K562 (cell line): ENCODE measurements at regions not wholly inside any gene's neighbourhood (a gene's known extent, or its start where the extent isn't known, plus 50 kb on each side); places are given as distances from the start of the nearest gene placed in this dataset.

ENCODE experiments used
- ATAC-seq: fragments of 200-7000 bp; cut with Tn5 transposase; 3 replicates; pipeline ENCODE4 v1.9.1; 2020; ENCODE audit warnings: moderate library complexity
- BruUV-seq: library from RNA; stranded (reverse); fragments of 400-500 nt; replicated peaks from 2 replicates; lab custom pipeline; 2021; lab: Mats Ljungman, UMichigan
- CTCF ChIA-PET: fragments of 300-600 bp; formaldehyde crosslinking; extraction: SDS; loops from one replicate; lab custom pipeline; 2021; ENCODE audit warnings: low intra/inter-chr PET ratio; lab: Yijun Ruan, JAX
- POLR2A ChIA-PET: fragments of 300-600, 350-650 bp; sonication (Branson Sonifier 250); formaldehyde crosslinking; extraction: SDS; loops from one replicate; lab custom pipeline; 2021; ENCODE audit warnings: antibody characterized with exemption, inconsistent platforms; lab: Yijun Ruan, JAX
- DNase-seq, 4 experiments: peaks; one replicate each; pipeline versions ENCODE4 v3.0.0 to v3.0.0-alpha.2; 2011 to 2018; ENCODE audit warnings: low spot score in 3 of 4, mixed read lengths in 3 of 4; ENCODE audit errors: extremely low read depth in 1 of 4
- FAIRE-seq: peaks from 2 replicates; lab custom pipeline; 2011; peaks lifted over from hg19 to GRCh38; lab: Jason Lieb, UNC
- H2AFZ ChIP-seq: 2 replicates; pipeline ENCODE4 v1.6.0; 2011; ENCODE audit warnings: low read depth, low read length, control low read depth, inconsistent platforms
- H3K27ac ChIP-seq: fragments of 200-600 bp; 3 replicates; pipeline ENCODE4 v1.8.0; 2011; ENCODE audit warnings: low read depth, mild to moderate bottlenecking, control low read depth, inconsistent platforms, low read length, moderate library complexity, mixed read lengths; ENCODE audit errors: extremely low read depth
- H3K27me3 ChIP-seq, 2 experiments: fragments of 300-600 bp in 1 of 2; 2 replicates in 1 of 2; 3 replicates in 1 of 2; pipeline versions ENCODE4 v1.6.0 to v1.8.0; 2011; ENCODE audit warnings: inconsistent platforms in 2 of 2, low read length in 2 of 2, mild to moderate bottlenecking in 1 of 2, mixed read lengths in 1 of 2, moderate library complexity in 1 of 2; ENCODE audit not compliant: control insufficient read depth in 2 of 2, insufficient read depth in 2 of 2
- H3K36me3 ChIP-seq: fragments of 300-600 bp; 3 replicates; pipeline ENCODE4 v1.8.0; 2011; ENCODE audit warnings: mild to moderate bottlenecking, low read length, inconsistent platforms; ENCODE audit not compliant: control insufficient read depth, insufficient read depth
- H3K4me1 ChIP-seq, 2 experiments: fragments of 200-600 bp in 1 of 2; replicated peaks in 1 of 2; 2 replicates in 1 of 2; 3 replicates in 1 of 2; pipeline versions ENCODE4 v1.5.1 to v1.8.0; 2011; ENCODE audit warnings: inconsistent platforms in 2 of 2, low read length in 2 of 2, mild to moderate bottlenecking in 1 of 2, mixed read lengths in 1 of 2, moderate library complexity in 1 of 2; ENCODE audit not compliant: control insufficient read depth in 2 of 2, insufficient read depth in 2 of 2
- H3K4me2 ChIP-seq: 2 replicates; pipeline ENCODE4 v1.6.1; 2011; ENCODE audit warnings: low read length, control low read depth, inconsistent platforms, mixed read lengths; ENCODE audit not compliant: insufficient read depth
- H3K4me3 ChIP-seq: fragments of 200-600 bp; sonication (generic), shearing (Covaris generic); 2 replicates; pipeline ENCODE4 v1.5.1; 2016; ENCODE audit warnings: control low read depth, inconsistent platforms
- H3K79me2 ChIP-seq: fragments of 200-600 bp; 3 replicates; pipeline ENCODE4 v1.8.0; 2011; ENCODE audit warnings: low read length, inconsistent platforms; ENCODE audit not compliant: control insufficient read depth, insufficient read depth
- H3K9ac ChIP-seq, 2 experiments: 2 replicates each; pipeline versions ENCODE4 v1.6.0 to v1.6.1; 2011; ENCODE audit warnings: low read depth in 2 of 2, low read length in 2 of 2, control low read depth in 1 of 2, inconsistent platforms in 1 of 2, mild to moderate bottlenecking in 1 of 2, mixed read lengths in 1 of 2; ENCODE audit not compliant: insufficient read depth in 1 of 2
- H3K9me1 ChIP-seq: one replicate; pipeline ENCODE4 v1.6.0; 2011; ENCODE audit warnings: inconsistent platforms, mild to moderate bottlenecking, low read length, moderate library complexity; ENCODE audit not compliant: control insufficient read depth, insufficient read depth
- H3K9me3 ChIP-seq: replicated peaks from 2 replicates; pipeline ENCODE4 v1.5.1; 2011; ENCODE audit warnings: low read depth, low read length, inconsistent platforms; ENCODE audit not compliant: control insufficient read depth, insufficient read depth
- H4K20me1 ChIP-seq: replicated peaks from 2 replicates; pipeline ENCODE4 v1.6.1; 2011; ENCODE audit warnings: low read length, inconsistent platforms, mixed read lengths; ENCODE audit not compliant: control insufficient read depth, insufficient read depth
- BRF1 ChIP-seq: IDR thresholded peaks from 3 replicates; pipeline ENCODE4 v1.6.1; 2011; ENCODE audit warnings: borderline replicate concordance, mild to moderate bottlenecking; ENCODE audit not compliant: insufficient read length; ENCODE audit errors: extremely low read depth
- FOXK1 ChIP-seq: sonication (generic); formaldehyde crosslinking; IDR thresholded peaks from 2 replicates; pipeline ENCODE4 v1.8.0; 2022; ENCODE audit warnings: missing genetic modification reagents, mild to moderate bottlenecking, borderline replicate concordance
- POLR2AphosphoS5 ChIP-seq: IDR thresholded peaks from 2 replicates; pipeline ENCODE4 v1.6.1; 2011; ENCODE audit warnings: mild to moderate bottlenecking, low read depth, low read length, moderate library complexity; ENCODE audit not compliant: control insufficient read depth, insufficient read depth
- ZNF124 ChIP-seq: sonication (generic); formaldehyde crosslinking; IDR thresholded peaks from 2 replicates; pipeline ENCODE4 v1.8.1; 2022; ENCODE audit warnings: missing genetic modification reagents
- ZNF668 ChIP-seq: fragments of 250-450 bp; sonication (Bioruptor Pico); IDR thresholded peaks from 2 replicates; pipeline ENCODE4 v1.8.0; 2022; ENCODE audit warnings: mild to moderate bottlenecking, inconsistent platforms
- ZNF699 ChIP-seq: fragments of 250-450 bp; sonication (Bioruptor Pico); IDR thresholded peaks from 2 replicates; pipeline ENCODE4 v1.8.0; 2021; ENCODE audit warnings: mild to moderate bottlenecking, moderate library complexity; ENCODE audit not compliant: insufficient replicate concordance
- WGBS: fragments of 100-300 bp; shearing (Covaris generic); methylation state at CpG from one replicate; pipeline ENCODE4 v1.1.6; 2016; ENCODE audit warnings: low coverage, mixed read lengths; ENCODE audit not compliant: insufficient coverage; ENCODE audit errors: missing lambda C conversion rate; 5-methylcytosine and 5-hydroxymethylcytosine counted together
- in situ Hi-C: fragments of 300-500 bp; cut with MboI; formaldehyde crosslinking; loops from 4 replicates; pipeline ENCODE4 v1.15.0; 2018; ENCODE audit warnings: inconsistent platforms, mixed read lengths
- intact Hi-C: fragments of 100-400 bp; cut with micrococcal nuclease; formaldehyde crosslinking; loops from 2 replicates; pipeline ENCODE4 v1.14.2; 2022

- TF ChIP-seq FOXK1 (CRISPR knock-in tag) (no peak), ZNF668 (no peak), BRF1 (no peak), ZNF124 (CRISPR knock-in tag) (no peak)
Observed at GRCh38 chr5:44875661-44876605, 67.2 kb downstream of the MRPS30 start (continued).

GRCh38 chr5:44881266-44881665 is 72.5 kb downstream of the MRPS30 start:
- CTCF ChIA-PET, result no interaction called here
- H3K27ac ChIP-seq, result no peak overlapping the region
- no peak for TF ChIP-seq POLR2AphosphoS5
- TF ChIP-seq ZNF699, result no peak
- TF ChIP-seq, all 486 proteins: peak for 0
- ATAC-seq (no peak), DNase-seq (no peak), FAIRE-seq (no peak)
- Histone ChIP-seq H3K9me3 (peaks cover 2% of the 10 kb centered on the region; the same call in 1 of the 2 replicates), H4K20me1 (no peaks in the 10 kb centered on the region), H3K9ac (no peak overlapping the region), H3K9me1 (no peaks in the 10 kb centered on the region), H3K36me3 (no peaks in the 10 kb centered on the region), H3K4me1 (no peaks in the 10 kb centered on the region), H3K27me3 (no peaks in the 10 kb centered on the region), H3K4me3 (no peak overlapping the region), H3K4me2 (no peak overlapping the region), H3K79me2 (no peaks in the 10 kb centered on the region), H2AFZ (no peak overlapping the region)
- POLR2A ChIA-PET, result interaction anchor here (0.6 kb wide), 2 partner anchors 35 to 38 kb away, joined by 3 to 5 read pairs; no protein-coding TSS in a partner anchor
- intact Hi-C loops (no loop called here), in situ Hi-C loops (no loop called here)
- BruUV-seq, result no TSS peak
- 5% methylated on average over 5 of the region's 5 CpGs for WGBS
